Cardiac muscle cell (in vitro differentiated cells and primary cell): ENCODE measurements at regions not wholly inside any gene's neighbourhood (a gene's known extent, or its start where the extent isn't known, plus 50 kb on each side); places are given as distances from the start of the nearest gene placed in this dataset.
A peak's percentile ranks its signal among the peaks of the same experiment; 100 is the strongest.
"Not testable (repeated sequence)": the region's sequence is repeated elsewhere in the genome, so short reads cannot be mapped to it uniquely, and the experiment has no call there.

Experiments
- DNase-seq, 2 donors: peaks; one replicate each; pipeline versions ENCODE4 v3.0.0 to v3.0.0-alpha.2; 2010 to 2017; ENCODE audit warnings: low read depth in 1 of 2, low spot score in 1 of 2
- H3K27ac ChIP-seq: fragments of 200-600 bp; sonication (generic); 2 replicates; pipeline ENCODE4 v1.5.1; 2016
- H3K27me3 ChIP-seq: fragments of 200-600 bp; sonication (generic); 2 replicates; pipeline ENCODE4 v1.6.0; 2016; ENCODE audit warnings: control low read depth
- H3K36me3 ChIP-seq: fragments of 200-600 bp; sonication (generic); 2 replicates; pipeline ENCODE4 v1.5.1; 2016; ENCODE audit warnings: control low read depth
- H3K4me1 ChIP-seq: fragments of 200-600 bp; sonication (generic); 2 replicates; pipeline ENCODE4 v1.8.1; 2017; ENCODE audit warnings: low read depth, mild to moderate bottlenecking, mixed run types
- H3K4me3 ChIP-seq: fragments of 200-600 bp; sonication (generic); 2 replicates; pipeline ENCODE4 v1.5.1; 2016; ENCODE audit warnings: mild to moderate bottlenecking
- H3K9me3 ChIP-seq: fragments of 200-600 bp; sonication (generic); 2 replicates; pipeline ENCODE4 v1.5.1; 2017; ENCODE audit warnings: low read depth, mild to moderate bottlenecking, control low read depth
- CTCF ChIP-seq: IDR thresholded peaks from 2 replicates; pipeline ENCODE4 v1.5.1; 2012; ENCODE audit warnings: low read depth, mild to moderate bottlenecking, low read length

- no peaks in the 10 kb centered on the region for H3K9me3 ChIP-seq
- peaks cover 3% of the 10 kb centered on the region for H3K4me1 ChIP-seq
- H3K4me3 ChIP-seq = no peak overlapping the region
- no peaks in the 10 kb centered on the region for H3K27me3 ChIP-seq
- no peaks in the 10 kb centered on the region for H3K36me3 ChIP-seq
- peak in 1 of 2 donors; percentile 84 for DNase-seq
- TF ChIP-seq CTCF = no peak
- H3K27ac ChIP-seq = no peak overlapping the region
Measured at GRCh38 chr9:88835038-88835466, 156.2 kb upstream of the S1PR3 start.

DNA sequence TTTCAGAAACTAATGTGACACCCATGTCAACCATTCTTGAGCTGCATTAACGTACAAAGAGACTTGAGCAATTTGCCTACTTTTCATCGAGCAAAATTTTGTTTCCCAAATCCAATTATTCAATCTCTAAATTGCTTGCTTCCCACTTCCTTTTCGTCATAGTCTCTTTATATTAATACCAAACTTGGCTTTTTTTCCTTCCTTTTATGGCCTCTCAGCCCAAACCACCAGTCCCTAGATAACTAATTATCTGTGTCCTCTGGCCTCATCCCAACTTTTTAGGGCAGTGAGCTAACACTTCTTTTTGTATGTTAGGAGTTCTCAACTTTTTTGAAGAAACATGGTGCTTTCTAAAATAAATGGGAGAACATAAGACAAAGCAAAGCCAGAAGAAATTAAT is 155.5 kb upstream of the S1PR3 start:
- Histone ChIP-seq H3K36me3 (no peaks in the 10 kb centered on the region), H3K27ac (no peak overlapping the region), H3K4me1 (peaks cover 3% of the 10 kb centered on the region)

GRCh38 chr9:88837731-88838130 is 153.5 kb upstream of the S1PR3 start:
- Histone ChIP-seq H3K27me3 (no peaks in the 10 kb centered on the region), H3K27ac (no peak overlapping the region), H3K9me3 (no peaks in the 10 kb centered on the region), H3K36me3 (no peaks in the 10 kb centered on the region), H3K4me3 (no peak overlapping the region), H3K4me1 (peaks cover 3% of the 10 kb centered on the region)
- TF ChIP-seq CTCF = no peak
- DNase-seq = no peak

More for the DNA sequence above, 155.5 kb upstream of the S1PR3 start:
- no peaks in the 10 kb centered on the region for H3K27me3 ChIP-seq
- DNase-seq = peak in 1 of 2 donors; percentile 59
- H3K9me3 ChIP-seq = no peaks in the 10 kb centered on the region
- H3K4me3 ChIP-seq = no peak overlapping the region
- no peak for TF ChIP-seq CTCF

DNA sequence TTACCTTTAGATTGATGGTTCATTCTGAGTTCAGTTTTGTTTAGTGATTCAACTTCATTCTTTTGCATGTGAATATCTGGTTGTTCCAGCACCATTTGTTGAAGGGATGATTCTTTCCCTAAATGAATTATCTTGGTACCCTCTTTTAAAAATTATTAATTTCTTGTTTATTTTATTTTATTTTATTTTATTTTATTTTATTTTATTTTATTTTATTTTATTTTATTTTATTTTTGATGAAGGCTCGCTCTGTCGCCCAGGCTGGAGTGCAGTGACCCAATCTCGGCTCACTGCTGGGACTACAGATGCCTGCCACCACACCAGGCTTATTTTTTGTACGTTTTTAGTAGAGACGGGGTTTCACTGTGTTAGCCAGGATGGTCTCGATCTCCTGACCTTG is 141.4 kb upstream of the S1PR3 start:
- H3K4me3 ChIP-seq, H3K4me1 ChIP-seq, H3K36me3 ChIP-seq, H3K27ac ChIP-seq, H3K9me3 ChIP-seq, DNase-seq, H3K27me3 ChIP-seq: not testable (repeated sequence)

- Histone ChIP-seq H3K4me1 (no peaks in the 10 kb centered on the region), H3K4me3 (no peak overlapping the region), H3K36me3 (no peaks in the 10 kb centered on the region), H3K27me3 (no peaks in the 10 kb centered on the region), H3K9me3 (no peaks in the 10 kb centered on the region), H3K27ac (no peak overlapping the region)
- peak in 1 of 2 donors; percentile 83 for DNase-seq
- TF ChIP-seq CTCF = no peak
Measured at GRCh38 chr9:88852794-88853193, 138.5 kb upstream of the S1PR3 start.

- Histone ChIP-seq H3K4me1 (peaks cover 14% of the 10 kb centered on the region), H3K27me3 (no peaks in the 10 kb centered on the region), H3K36me3 (no peaks in the 10 kb centered on the region), H3K4me3 (no peak overlapping the region), H3K27ac (no peak overlapping the region), H3K9me3 (no peaks in the 10 kb centered on the region)
- no peak for TF ChIP-seq CTCF
- no peak for DNase-seq
Measured at GRCh38 chr9:88870627-88871026, 120.6 kb upstream of the S1PR3 start.
